CD4-positive, alpha-beta T cell (primary cell): ENCODE measurements at regions not wholly inside any gene's neighbourhood (a gene's known extent, or its start where the extent isn't known, plus 50 kb on each side); places are given as distances from the start of the nearest gene placed in this dataset.

Experiments
- ATAC-seq: fragments of 200-7000 bp; cut with Tn5 transposase; one replicate; pipeline ENCODE4 v1.10.0; 2022; ENCODE audit warnings: mild to moderate bottlenecking; ENCODE audit not compliant: poor library complexity
- CTCF ChIA-PET: fragments of 350-600 bp; sonication (Branson Sonifier 250); formaldehyde crosslinking; loops from one replicate; lab custom pipeline; 2021; ENCODE audit warnings: antibody characterized with exemption, inconsistent platforms; lab: Charles Lee
- POLR2A ChIA-PET: fragments of 350-600 bp; sonication (Branson Sonifier 250); formaldehyde crosslinking; loops from one replicate; lab custom pipeline; 2021; ENCODE audit warnings: antibody characterized with exemption, inconsistent platforms; lab: Charles Lee
- DNase-seq, 14 experiments: peaks; one replicate each; pipeline ENCODE4 v3.0.0-alpha.2; 2013 to 2020; ENCODE audit warnings: mixed read lengths in 2 of 14
- H3K27ac ChIP-seq, 2 donors: one replicate each; pipeline versions ENCODE4 v1.5.1 to v1.7.0; 2013; ENCODE audit warnings: low read length in 2 of 2, low read depth in 1 of 2, mild to moderate bottlenecking in 1 of 2
- H3K27me3 ChIP-seq, 2 experiments: 1 replicate in 1 of 2; 2 replicates in 1 of 2; pipeline versions ENCODE4 v1.6.1 to v1.7.0; 2013; ENCODE audit warnings: low read length in 2 of 2, control low read depth in 1 of 2, mild to moderate bottlenecking in 1 of 2, moderate library complexity in 1 of 2; ENCODE audit not compliant: insufficient read depth in 2 of 2, control insufficient read depth in 1 of 2
- H3K36me3 ChIP-seq: one replicate; pipeline ENCODE4 v1.6.1; 2013; ENCODE audit warnings: low read length, control low read depth; ENCODE audit not compliant: insufficient read depth
- H3K4me1 ChIP-seq: one replicate; pipeline ENCODE4 v1.6.1; 2013; ENCODE audit warnings: low read length, control low read depth; ENCODE audit not compliant: insufficient read depth
- H3K4me3 ChIP-seq: one replicate; pipeline ENCODE4 v1.5.1; 2013; ENCODE audit warnings: mild to moderate bottlenecking, low read length, moderate library complexity
- H3K9me3 ChIP-seq, 2 experiments: 1 replicate in 1 of 2; 2 replicates in 1 of 2; pipeline versions ENCODE4 v1.6.1 to v1.7.0; 2013; ENCODE audit warnings: low read length in 2 of 2, mild to moderate bottlenecking in 2 of 2, control low read depth in 1 of 2, moderate library complexity in 1 of 2; ENCODE audit not compliant: control insufficient read depth in 1 of 2, insufficient read depth in 1 of 2
- H3K27ac Mint-ChIP-seq: one replicate; pipeline ENCODE4 v1.8.0; 2020; ENCODE audit warnings: mixed read lengths
- H3K27me3 Mint-ChIP-seq: one replicate; pipeline ENCODE4 v1.8.0; 2021; ENCODE audit warnings: mixed read lengths
- H3K36me3 Mint-ChIP-seq: one replicate; pipeline ENCODE4 v1.8.0; 2021; ENCODE audit warnings: low read depth, mixed read lengths
- H3K4me1 Mint-ChIP-seq: one replicate; pipeline ENCODE4 v1.8.0; 2021; ENCODE audit warnings: low read depth, mixed read lengths
- H3K4me3 Mint-ChIP-seq: one replicate; pipeline ENCODE4 v1.8.0; 2020; ENCODE audit warnings: mild to moderate bottlenecking, mixed read lengths
- H3K9me3 Mint-ChIP-seq: one replicate; pipeline ENCODE4 v1.8.0; 2020; ENCODE audit warnings: mixed read lengths
- intact Hi-C, 2 experiments: fragments of 100-400 bp; cut with DNase I in 1 of 2; cut with micrococcal nuclease in 1 of 2; formaldehyde crosslinking; loops; one replicate each; pipeline versions ENCODE4 v1.15.1 to v1.9.0; 2023 to 2025; cut with DNase I, micrococcal nuclease
- TF ChIP-seq, protein P1 (sequence below): fragments of 200-600 bp; IDR thresholded peaks from one replicate; pipeline ENCODE4 v1.8.0; 2022; ENCODE audit warnings: antibody characterized with exemption, mild to moderate bottlenecking

DNA sequence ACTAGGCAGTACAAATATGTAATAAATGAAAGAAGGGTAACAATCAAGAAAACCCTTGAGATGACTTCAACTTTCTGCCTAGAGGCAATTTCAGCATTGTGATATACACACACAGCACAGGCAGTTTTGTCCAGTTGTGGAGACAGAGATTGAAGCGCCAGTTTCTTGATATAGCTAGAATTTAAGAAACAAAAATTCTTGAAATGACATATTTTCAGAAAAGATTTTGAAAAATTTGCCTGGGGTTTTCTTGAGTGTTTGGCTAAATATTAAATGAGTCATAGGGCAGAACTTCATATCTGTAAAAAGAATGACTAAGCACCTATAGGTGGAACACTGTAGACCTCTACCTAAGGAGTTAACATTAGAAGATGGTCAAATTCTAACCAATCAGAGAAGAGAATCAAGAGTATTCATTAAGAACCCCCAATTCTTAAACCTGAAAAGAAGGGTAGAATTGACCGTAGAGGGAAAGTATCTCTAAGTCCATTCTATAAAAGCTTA, 1266.8 kb upstream of the TMEFF2 start:
- no peak overlapping the region for H3K27ac Mint-ChIP-seq

DNA sequence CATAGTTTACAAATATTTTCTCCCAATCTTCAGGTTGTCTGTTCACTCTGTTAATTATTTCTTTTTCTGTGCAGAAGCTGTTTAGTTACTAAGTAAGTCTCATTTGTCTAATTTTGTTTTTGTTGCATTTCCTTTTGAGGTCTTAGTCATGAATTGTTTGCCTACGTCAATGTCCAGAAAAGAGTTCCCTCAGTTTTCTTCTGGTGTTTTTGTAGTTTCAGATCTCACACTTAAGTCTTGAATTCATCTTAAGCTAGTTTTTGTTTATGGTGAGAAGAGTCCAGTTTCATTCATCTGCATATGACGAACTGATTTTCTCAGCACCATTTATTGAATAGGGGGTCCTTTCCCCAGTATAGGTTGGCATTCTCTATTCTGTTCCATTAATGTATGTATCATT, 1252.2 kb upstream of the TMEFF2 start:
- Histone ChIP-seq H3K4me3 (no peak overlapping the region), H3K27ac (no peak overlapping the region), H3K36me3 (no peaks in the 10 kb centered on the region), H3K27me3 (no peaks in the 10 kb centered on the region), H3K4me1 (no peaks in the 10 kb centered on the region), H3K9me3 (no peaks in the 10 kb centered on the region)
- Mint-ChIP-seq H3K27ac (no peak overlapping the region), H3K9me3 (no peaks in the 10 kb centered on the region), H3K27me3 (no peaks in the 10 kb centered on the region), H3K4me1 (no peaks in the 10 kb centered on the region), H3K4me3 (no peak overlapping the region), H3K36me3 (no peaks in the 10 kb centered on the region)
- CTCF ChIA-PET, result no interaction called here
- intact Hi-C loops, result no loop called here
- POLR2A ChIA-PET, result no interaction called here
- TF ChIP-seq, protein P1, sequence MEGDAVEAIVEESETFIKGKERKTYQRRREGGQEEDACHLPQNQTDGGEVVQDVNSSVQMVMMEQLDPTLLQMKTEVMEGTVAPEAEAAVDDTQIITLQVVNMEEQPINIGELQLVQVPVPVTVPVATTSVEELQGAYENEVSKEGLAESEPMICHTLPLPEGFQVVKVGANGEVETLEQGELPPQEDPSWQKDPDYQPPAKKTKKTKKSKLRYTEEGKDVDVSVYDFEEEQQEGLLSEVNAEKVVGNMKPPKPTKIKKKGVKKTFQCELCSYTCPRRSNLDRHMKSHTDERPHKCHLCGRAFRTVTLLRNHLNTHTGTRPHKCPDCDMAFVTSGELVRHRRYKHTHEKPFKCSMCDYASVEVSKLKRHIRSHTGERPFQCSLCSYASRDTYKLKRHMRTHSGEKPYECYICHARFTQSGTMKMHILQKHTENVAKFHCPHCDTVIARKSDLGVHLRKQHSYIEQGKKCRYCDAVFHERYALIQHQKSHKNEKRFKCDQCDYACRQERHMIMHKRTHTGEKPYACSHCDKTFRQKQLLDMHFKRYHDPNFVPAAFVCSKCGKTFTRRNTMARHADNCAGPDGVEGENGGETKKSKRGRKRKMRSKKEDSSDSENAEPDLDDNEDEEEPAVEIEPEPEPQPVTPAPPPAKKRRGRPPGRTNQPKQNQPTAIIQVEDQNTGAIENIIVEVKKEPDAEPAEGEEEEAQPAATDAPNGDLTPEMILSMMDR, result no peak
- DNase-seq, result no peak
- ATAC-seq, result no peak

More for the DNA sequence above, 1266.8 kb upstream of the TMEFF2 start:
- H3K4me1 Mint-ChIP-seq, result no peaks in the 10 kb centered on the region
- Histone ChIP-seq H3K36me3 (no peaks in the 10 kb centered on the region), H3K27me3 (no peaks in the 10 kb centered on the region), H3K4me3 (no peak overlapping the region), H3K9me3 (no peaks in the 10 kb centered on the region), H3K4me1 (no peaks in the 10 kb centered on the region), H3K27ac (no peak overlapping the region)
- DNase-seq, result no peak
- ChIA-PET POLR2A (no interaction called here), CTCF (no interaction called here)
- intact Hi-C loops, result no loop called here
- no peaks in the 10 kb centered on the region for H3K27me3 Mint-ChIP-seq
- no peak for ATAC-seq
- no peaks in the 10 kb centered on the region for H3K36me3 Mint-ChIP-seq
- H3K9me3 Mint-ChIP-seq, result no peaks in the 10 kb centered on the region
- TF ChIP-seq, protein P1, result no peak
- H3K4me3 Mint-ChIP-seq, result no peak overlapping the region

DNA sequence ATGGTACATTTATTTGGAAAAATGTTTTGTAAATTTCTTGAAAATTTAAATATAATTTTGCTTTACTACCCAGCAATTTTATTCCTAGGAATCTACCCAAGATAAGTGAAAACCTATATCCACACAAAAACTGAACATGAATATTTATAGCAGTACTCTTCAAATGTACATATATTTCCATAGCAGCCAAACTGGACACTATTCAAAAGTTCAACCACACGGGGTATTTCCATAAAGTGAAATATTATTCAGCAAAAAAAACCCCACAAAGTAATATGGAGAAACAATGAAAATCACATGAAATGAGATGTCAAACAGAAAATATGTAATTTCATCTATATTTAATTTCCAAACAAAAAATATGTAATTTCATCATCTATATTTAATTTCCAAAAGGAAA, 1247.6 kb upstream of the TMEFF2 start:
- H3K27me3 ChIP-seq, result no peaks in the 10 kb centered on the region
- no peak overlapping the region for H3K27ac Mint-ChIP-seq
- intact Hi-C loops, result no loop called here
- H3K36me3 Mint-ChIP-seq, result no peaks in the 10 kb centered on the region
- CTCF ChIA-PET, result no interaction called here
- H3K9me3 Mint-ChIP-seq, result no peaks in the 10 kb centered on the region
- ATAC-seq (no peak), DNase-seq (no peak)
- no peaks in the 10 kb centered on the region for H3K4me1 ChIP-seq
- H3K36me3 ChIP-seq, result no peaks in the 10 kb centered on the region
- no peak overlapping the region for H3K4me3 ChIP-seq
- H3K27me3 Mint-ChIP-seq, result no peaks in the 10 kb centered on the region
- H3K4me1 Mint-ChIP-seq, result no peaks in the 10 kb centered on the region
- H3K9me3 ChIP-seq, result no peaks in the 10 kb centered on the region
- H3K4me3 Mint-ChIP-seq, result no peak overlapping the region
- TF ChIP-seq, protein P1, result no peak
- H3K27ac ChIP-seq, result no peak overlapping the region
- POLR2A ChIA-PET, result no interaction called here
